ENCODE measurements at regions not wholly inside any gene's neighbourhood (a gene's known extent, or its start where the extent isn't known, plus 50 kb on each side); places are given as distances from the start of the nearest gene placed in this dataset.

DNA sequence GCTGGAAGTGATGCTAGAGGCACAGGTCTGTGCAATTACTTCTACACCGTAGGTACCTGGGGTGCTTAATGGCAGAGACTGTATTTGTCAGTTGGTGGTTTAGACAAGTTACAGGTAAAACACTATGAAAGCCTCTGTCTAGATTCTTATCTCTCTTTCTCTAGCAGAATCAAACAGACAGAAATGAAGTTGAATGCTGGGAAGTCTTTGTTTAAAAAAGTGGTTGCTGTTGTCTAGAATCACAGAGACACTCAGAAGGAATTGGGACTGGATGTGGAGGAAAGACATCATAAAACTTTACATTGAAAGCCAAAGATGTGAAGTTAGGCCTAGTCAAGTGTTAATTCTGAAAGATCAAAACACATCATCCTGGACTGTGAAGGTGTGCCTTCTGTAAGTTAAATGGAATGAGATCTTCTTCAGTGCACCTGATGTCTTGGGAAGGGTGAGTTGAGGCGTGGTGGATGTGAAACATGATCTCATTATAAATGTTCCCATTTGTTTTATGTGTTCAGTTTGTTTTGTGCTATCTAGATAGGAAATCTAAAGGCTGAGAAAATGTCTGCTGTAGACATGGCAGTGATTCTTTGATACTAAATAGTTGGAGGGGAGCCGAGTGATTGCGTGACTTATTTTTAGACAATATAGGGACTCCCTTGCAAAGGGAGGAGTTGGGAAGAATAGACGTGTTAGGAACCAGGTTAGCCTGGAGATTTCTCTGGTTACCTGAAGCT is 290.2 kb downstream of the SOX4 start:
- TF ChIP-seq, protein P1, sequence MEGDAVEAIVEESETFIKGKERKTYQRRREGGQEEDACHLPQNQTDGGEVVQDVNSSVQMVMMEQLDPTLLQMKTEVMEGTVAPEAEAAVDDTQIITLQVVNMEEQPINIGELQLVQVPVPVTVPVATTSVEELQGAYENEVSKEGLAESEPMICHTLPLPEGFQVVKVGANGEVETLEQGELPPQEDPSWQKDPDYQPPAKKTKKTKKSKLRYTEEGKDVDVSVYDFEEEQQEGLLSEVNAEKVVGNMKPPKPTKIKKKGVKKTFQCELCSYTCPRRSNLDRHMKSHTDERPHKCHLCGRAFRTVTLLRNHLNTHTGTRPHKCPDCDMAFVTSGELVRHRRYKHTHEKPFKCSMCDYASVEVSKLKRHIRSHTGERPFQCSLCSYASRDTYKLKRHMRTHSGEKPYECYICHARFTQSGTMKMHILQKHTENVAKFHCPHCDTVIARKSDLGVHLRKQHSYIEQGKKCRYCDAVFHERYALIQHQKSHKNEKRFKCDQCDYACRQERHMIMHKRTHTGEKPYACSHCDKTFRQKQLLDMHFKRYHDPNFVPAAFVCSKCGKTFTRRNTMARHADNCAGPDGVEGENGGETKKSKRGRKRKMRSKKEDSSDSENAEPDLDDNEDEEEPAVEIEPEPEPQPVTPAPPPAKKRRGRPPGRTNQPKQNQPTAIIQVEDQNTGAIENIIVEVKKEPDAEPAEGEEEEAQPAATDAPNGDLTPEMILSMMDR (IDR thresholded peaks at IDR 0.05): no peak
- peaks cover 13% of the 10 kb centered on the region for H3K4me1 ChIP-seq
- H3K9me3 ChIP-seq: no peaks in the 10 kb centered on the region
- no peaks in the 10 kb centered on the region for H3K36me3 ChIP-seq
- intact Hi-C loops (cut with DNase I): no loop called here
- H3K27me3 ChIP-seq (ENCODE audit: low read depth): no peaks in the 10 kb centered on the region
- H3K4me3 ChIP-seq: no peak overlapping the region
- no peak for ATAC-seq
- H3K27ac ChIP-seq: no peak overlapping the region
- no peak for DNase-seq

DNA sequence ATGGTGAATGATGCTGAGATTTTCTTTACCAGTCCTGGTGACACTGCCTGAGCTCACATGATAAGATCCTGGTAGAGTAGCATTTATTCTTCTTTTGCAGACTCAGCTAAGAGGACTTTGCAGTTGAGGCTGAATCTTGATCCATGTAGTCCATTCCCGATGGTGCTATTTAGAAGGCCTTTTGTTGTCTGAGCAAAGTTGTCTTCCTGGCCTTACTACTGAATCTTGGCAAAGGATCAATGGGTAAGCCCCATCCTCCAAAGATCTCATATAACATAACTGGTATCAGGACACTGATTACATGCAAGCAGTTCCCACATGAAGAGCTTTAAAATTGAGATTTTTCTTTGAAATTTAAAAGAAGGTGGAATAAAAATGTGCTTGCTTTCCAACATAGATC is 291.6 kb downstream of the SOX4 start:
- H3K27ac ChIP-seq: peak overlapping the region; percentile 16
- no peak overlapping the region for H3K4me3 ChIP-seq
- ATAC-seq (no peak), DNase-seq (no peak)
- intact Hi-C loops (cut with DNase I): no loop called here
- H3K4me1 ChIP-seq: peaks cover 13% of the 10 kb centered on the region
- no peaks in the 10 kb centered on the region for H3K27me3 ChIP-seq (ENCODE audit: low read depth)
- TF ChIP-seq, protein P1 (IDR thresholded peaks at IDR 0.05): no peak
- H3K9me3 ChIP-seq: no peaks in the 10 kb centered on the region
- H3K36me3 ChIP-seq: no peaks in the 10 kb centered on the region

DNA sequence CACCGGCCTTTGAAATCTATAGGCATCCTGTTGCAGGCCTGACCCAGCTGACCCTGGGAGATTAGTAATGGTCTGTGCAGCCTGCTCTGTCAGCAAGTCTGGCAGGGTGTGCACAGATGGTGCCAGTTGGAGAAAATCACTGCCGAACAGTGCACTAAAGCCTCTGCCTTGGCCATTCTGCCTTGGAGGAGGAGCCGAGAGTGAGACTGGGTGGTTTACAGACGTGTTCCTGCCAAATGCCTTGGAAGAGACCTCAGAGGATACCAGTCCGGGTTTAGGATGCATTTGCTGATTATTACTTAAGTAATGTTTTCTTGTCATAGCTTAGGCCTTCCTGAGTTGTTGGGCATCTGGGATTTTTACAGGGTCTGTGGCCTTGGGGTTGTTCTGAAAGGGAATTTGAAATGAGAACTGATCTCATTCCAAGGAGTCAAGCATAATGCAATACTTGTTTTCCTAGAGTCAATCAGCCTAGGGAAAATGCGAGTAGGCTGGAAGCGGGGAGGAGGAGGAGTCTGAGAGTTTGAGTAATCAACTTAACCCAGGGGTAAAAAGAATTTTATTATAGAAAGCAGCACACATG is 292.1 kb downstream of the SOX4 start:
- Histone ChIP-seq H3K9me3 (no peaks in the 10 kb centered on the region), H3K4me3 (no peak overlapping the region), H3K27me3 (ENCODE audit: low read depth) (no peaks in the 10 kb centered on the region), H3K36me3 (no peaks in the 10 kb centered on the region), H3K27ac (peak overlapping the region; percentile 16), H3K4me1 (peaks cover 13% of the 10 kb centered on the region)
- TF ChIP-seq, protein P1 (IDR thresholded peaks at IDR 0.05): no peak
- intact Hi-C loops (cut with DNase I): no loop called here
- DNase-seq (no peak), ATAC-seq (peak; percentile 69)

DNA sequence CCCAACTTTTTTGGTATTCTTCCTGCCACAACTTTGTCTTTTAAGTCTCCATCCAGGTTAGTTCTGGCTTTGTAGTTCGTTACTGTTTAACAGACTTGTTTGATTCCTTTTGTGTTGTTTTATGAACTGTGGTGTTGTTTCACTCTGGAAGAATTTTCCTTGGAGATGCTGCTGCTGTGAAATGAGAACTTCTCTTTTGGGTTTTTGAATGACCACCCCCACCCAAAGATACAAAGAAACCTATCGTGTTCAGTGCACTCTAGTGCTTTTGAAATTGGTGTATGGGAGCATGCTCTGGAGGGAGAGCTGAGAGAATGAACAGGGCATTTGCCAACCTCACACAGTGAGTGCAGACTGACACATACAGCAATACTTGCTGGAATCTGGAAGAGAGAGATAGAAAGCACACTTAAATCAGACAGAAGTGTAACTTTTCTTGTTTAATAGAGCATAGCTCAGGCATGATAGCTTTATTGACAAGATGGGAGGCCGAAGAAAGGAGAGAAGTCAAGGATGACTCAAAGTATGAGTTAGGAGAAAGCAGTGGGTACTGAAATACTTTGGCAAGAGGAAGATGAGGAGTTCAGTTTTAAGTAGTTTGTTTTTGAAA is 293.1 kb downstream of the SOX4 start:
- TF ChIP-seq, protein P1 (IDR thresholded peaks at IDR 0.05): no peak
- intact Hi-C loops (cut with DNase I): no loop called here

DNA sequence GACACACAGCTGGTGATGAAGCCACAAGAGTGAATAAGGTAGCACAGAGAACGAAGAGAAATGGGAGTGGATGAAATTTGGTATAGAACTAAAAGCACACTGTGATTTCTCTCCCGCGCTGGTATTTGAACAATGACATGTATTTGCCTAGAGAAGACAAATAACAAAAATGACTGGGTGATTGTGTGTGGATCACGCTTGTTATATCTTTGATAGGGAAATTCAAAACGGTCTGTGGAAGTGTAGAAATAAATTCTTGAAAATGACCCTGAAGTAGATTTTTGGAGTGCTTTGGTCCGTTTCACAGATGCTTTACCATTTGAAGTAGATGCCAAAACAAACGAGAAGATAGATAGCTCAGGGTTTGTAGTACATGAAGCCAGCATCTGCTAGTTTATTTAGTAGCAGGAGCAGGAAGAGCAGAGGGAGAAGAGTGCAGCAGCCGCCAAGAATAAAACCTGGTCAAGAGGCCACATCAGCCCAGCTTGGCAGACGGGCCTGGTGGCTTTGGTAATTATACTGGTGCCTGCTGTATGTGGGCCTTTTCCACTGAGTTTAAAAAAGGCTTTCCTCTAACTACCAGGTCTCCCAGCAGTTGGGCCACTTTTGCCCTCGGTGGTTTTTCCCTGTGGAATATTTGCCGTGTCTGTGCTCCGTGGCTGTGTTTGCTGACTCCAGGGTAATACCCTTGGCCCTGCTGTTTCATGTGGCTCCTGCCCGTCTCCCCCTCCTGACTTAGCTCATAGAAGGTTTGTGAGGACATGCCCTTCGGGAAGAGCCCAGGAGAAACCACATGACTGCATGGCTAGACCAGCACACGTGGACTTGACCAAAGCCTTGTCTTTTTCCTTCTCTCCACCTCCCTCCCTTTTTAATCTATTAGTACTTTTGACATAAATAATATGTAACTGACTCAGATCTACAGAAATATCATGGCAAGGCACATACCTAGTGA is 294.0 kb downstream of the SOX4 start:
- intact Hi-C loops (cut with DNase I): no loop called here
- DNase-seq: no peak
- no peak overlapping the region for H3K4me3 ChIP-seq
- no peaks in the 10 kb centered on the region for H3K27me3 ChIP-seq (ENCODE audit: low read depth)
- peak in 1 of 2 donors; percentile 43 for ATAC-seq
- no peaks in the 10 kb centered on the region for H3K9me3 ChIP-seq
- TF ChIP-seq, protein P1 (IDR thresholded peaks at IDR 0.05): no peak
- no peaks in the 10 kb centered on the region for H3K36me3 ChIP-seq
- H3K4me1 ChIP-seq: peaks cover 13% of the 10 kb centered on the region
- H3K27ac ChIP-seq: no peak overlapping the region

More for the DNA sequence above, 293.1 kb downstream of the SOX4 start:
- Histone ChIP-seq H3K4me1 (peaks cover 13% of the 10 kb centered on the region), H3K36me3 (no peaks in the 10 kb centered on the region), H3K27me3 (ENCODE audit: low read depth) (no peaks in the 10 kb centered on the region), H3K27ac (peak overlapping the region; percentile 16), H3K4me3 (no peak overlapping the region), H3K9me3 (no peaks in the 10 kb centered on the region)
- ATAC-seq (no peak), DNase-seq (no peak)

Measured in lower lobe of right lung (tissue), 2 donors.